HG03354 (cell line): ENCODE measurements at regions not wholly inside any gene's neighbourhood (a gene's known extent, or its start where the extent isn't known, plus 50 kb on each side); places are given as distances from the start of the nearest gene placed in this dataset.

Experiments
- ATAC-seq: cut with Tn5 transposase; IDR thresholded peaks from one replicate; pipeline ENCODE4 v1.9.1; 2021; ENCODE audit warnings: mild to moderate bottlenecking; ENCODE audit not compliant: unreplicated experiment, poor library complexity, severe bottlenecking

- ATAC-seq: no peak
These were observed 52.3 kb upstream of the ABCC9 start for GRCh38 chr12:21993438-21993981.

GRCh38 chr12:21992823-21993222 lies 51.6 kb upstream of the ABCC9 start:
- ATAC-seq: peak; percentile 87

- no peak for ATAC-seq
These were observed 50.3 kb upstream of the ABCC9 start for GRCh38 chr12:21991526-21991925.
